ENCODE measurements at regions not wholly inside any gene's neighbourhood (a gene's known extent, or its start where the extent isn't known, plus 50 kb on each side); places are given as distances from the start of the nearest gene placed in this dataset.

DNA sequence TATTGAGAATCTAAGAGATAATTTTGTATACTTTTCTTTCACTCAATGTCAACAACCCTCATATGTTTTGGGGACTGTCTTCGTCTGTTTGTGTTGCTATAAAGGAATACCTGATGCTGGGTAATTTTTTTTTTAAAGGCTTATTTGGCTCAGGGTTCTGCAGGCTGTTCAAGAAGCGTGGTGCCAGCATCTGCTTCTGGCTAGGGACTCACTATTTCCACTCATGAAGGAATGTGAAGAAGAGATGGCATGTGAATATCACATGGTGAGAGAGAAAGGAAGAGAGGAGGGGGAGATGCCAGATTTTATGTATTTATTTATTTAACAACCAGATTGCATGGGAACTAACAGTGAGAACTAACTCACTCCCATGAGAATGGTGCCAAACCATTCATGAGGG, 827.4 kb upstream of the PHF14 start:
- H2AFZ ChIP-seq (ENCODE audit: control insufficient read depth, low read length) = no peak overlapping the region
- dilution Hi-C loops (cut with MboI; ENCODE audit: extremely low pct_ligation_motif_present, low sequenced_read_pairs) = no loop called here

DNA sequence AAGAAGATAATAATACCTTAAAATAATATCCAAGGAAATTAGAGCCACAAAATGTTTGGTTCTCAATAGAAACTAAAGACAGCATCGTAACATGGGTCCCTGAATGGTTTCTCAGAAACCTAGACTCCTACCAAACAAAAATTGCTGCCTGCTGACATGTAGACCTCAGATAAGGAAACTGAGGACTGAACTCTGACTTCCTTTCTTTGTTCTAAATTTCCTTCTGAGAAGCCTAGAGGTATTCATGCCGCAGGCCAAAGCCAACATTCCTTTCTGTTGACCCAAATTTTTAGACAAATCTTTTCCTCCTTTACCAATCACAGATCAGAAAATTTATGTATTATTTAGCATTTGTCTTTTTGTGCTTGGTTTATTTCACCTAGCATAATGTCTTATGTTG, 816.7 kb upstream of the PHF14 start:
- no peaks in the 10 kb centered on the region for H3K36me3 ChIP-seq (ENCODE audit: control insufficient read depth in 2 of 2, extremely low read depth in 1 of 2, insufficient read depth in 2 of 2, low read length in 2 of 2)
- H3K4me2 ChIP-seq (ENCODE audit: control insufficient read depth, extremely low read depth, insufficient read depth, low read depth, low read length) = no peak overlapping the region
- no peak overlapping the region for H3K4me3 ChIP-seq (ENCODE audit: control insufficient read depth in 2 of 3, extremely low read depth in 1 of 3, insufficient read depth in 2 of 3, low read depth in 1 of 3, low read length in 3 of 3)
- no peaks in the 10 kb centered on the region for H3K9me3 ChIP-seq (ENCODE audit: control insufficient read depth, low read depth, low read length)
- TF ChIP-seq, protein P1, sequence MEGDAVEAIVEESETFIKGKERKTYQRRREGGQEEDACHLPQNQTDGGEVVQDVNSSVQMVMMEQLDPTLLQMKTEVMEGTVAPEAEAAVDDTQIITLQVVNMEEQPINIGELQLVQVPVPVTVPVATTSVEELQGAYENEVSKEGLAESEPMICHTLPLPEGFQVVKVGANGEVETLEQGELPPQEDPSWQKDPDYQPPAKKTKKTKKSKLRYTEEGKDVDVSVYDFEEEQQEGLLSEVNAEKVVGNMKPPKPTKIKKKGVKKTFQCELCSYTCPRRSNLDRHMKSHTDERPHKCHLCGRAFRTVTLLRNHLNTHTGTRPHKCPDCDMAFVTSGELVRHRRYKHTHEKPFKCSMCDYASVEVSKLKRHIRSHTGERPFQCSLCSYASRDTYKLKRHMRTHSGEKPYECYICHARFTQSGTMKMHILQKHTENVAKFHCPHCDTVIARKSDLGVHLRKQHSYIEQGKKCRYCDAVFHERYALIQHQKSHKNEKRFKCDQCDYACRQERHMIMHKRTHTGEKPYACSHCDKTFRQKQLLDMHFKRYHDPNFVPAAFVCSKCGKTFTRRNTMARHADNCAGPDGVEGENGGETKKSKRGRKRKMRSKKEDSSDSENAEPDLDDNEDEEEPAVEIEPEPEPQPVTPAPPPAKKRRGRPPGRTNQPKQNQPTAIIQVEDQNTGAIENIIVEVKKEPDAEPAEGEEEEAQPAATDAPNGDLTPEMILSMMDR (optimal IDR thresholded peaks at IDR 0.05 in 1 of 3, IDR thresholded peaks at IDR 0.05 in 1 of 3, conservative IDR thresholded peaks at IDR 0.05 in 1 of 3; ENCODE audit: extremely low read depth in 1 of 3, insufficient read depth in 2 of 3, low read length in 3 of 3) = no peak
- no peak for TF ChIP-seq EZH2 (IDR thresholded peaks at IDR 0.05; ENCODE audit: low read length)
- no peaks in the 10 kb centered on the region for H3K9me1 ChIP-seq (ENCODE audit: control insufficient read depth, extremely low read depth, insufficient read depth, low read length)
- H4K20me1 ChIP-seq (ENCODE audit: control insufficient read depth, extremely low read depth, insufficient read depth, low read length) = no peaks in the 10 kb centered on the region
- H2AFZ ChIP-seq (ENCODE audit: control insufficient read depth, low read length) = no peak overlapping the region
- no peaks in the 10 kb centered on the region for H3K79me2 ChIP-seq (ENCODE audit: control insufficient read depth, insufficient read depth, low read length)
- FAIRE-seq (no peak), DNase-seq (ENCODE audit: low read depth, low spot score) (no peak)
- H3K27me3 ChIP-seq (ENCODE audit: control insufficient read depth, extremely low read depth, insufficient read depth, low read length) = no peaks in the 10 kb centered on the region
- no peak overlapping the region for H3K9ac ChIP-seq (ENCODE audit: control insufficient read depth, extremely low read depth, insufficient read depth, low read length)
- dilution Hi-C loops (cut with MboI; ENCODE audit: extremely low pct_ligation_motif_present, low sequenced_read_pairs) = no loop called here
- no peaks in the 10 kb centered on the region for H3K4me1 ChIP-seq (ENCODE audit: control insufficient read depth, extremely low read depth, insufficient read depth, low read length)
- no peak overlapping the region for H3K27ac ChIP-seq (ENCODE audit: control insufficient read depth, insufficient read depth, low read length)

More for the DNA sequence above, 827.4 kb upstream of the PHF14 start:
- no peaks in the 10 kb centered on the region for H3K4me1 ChIP-seq (ENCODE audit: control insufficient read depth, extremely low read depth, insufficient read depth, low read length)
- no peak for TF ChIP-seq EZH2 (IDR thresholded peaks at IDR 0.05; ENCODE audit: low read length)
- TF ChIP-seq, protein P1 (optimal IDR thresholded peaks at IDR 0.05 in 1 of 3, IDR thresholded peaks at IDR 0.05 in 1 of 3, conservative IDR thresholded peaks at IDR 0.05 in 1 of 3; ENCODE audit: extremely low read depth in 1 of 3, insufficient read depth in 2 of 3, low read length in 3 of 3) = no peak
- no peak overlapping the region for H3K27ac ChIP-seq (ENCODE audit: control insufficient read depth, insufficient read depth, low read length)
- no peaks in the 10 kb centered on the region for H4K20me1 ChIP-seq (ENCODE audit: control insufficient read depth, extremely low read depth, insufficient read depth, low read length)
- no peak overlapping the region for H3K4me3 ChIP-seq (ENCODE audit: control insufficient read depth in 2 of 3, extremely low read depth in 1 of 3, insufficient read depth in 2 of 3, low read depth in 1 of 3, low read length in 3 of 3)
- H3K9me3 ChIP-seq (ENCODE audit: control insufficient read depth, low read depth, low read length) = no peaks in the 10 kb centered on the region
- no peaks in the 10 kb centered on the region for H3K36me3 ChIP-seq (ENCODE audit: control insufficient read depth in 2 of 2, extremely low read depth in 1 of 2, insufficient read depth in 2 of 2, low read length in 2 of 2)
- H3K9ac ChIP-seq (ENCODE audit: control insufficient read depth, extremely low read depth, insufficient read depth, low read length) = no peak overlapping the region
- H3K9me1 ChIP-seq (ENCODE audit: control insufficient read depth, extremely low read depth, insufficient read depth, low read length) = no peaks in the 10 kb centered on the region
- H3K79me2 ChIP-seq (ENCODE audit: control insufficient read depth, insufficient read depth, low read length) = no peaks in the 10 kb centered on the region
- H3K4me2 ChIP-seq (ENCODE audit: control insufficient read depth, extremely low read depth, insufficient read depth, low read depth, low read length) = no peak overlapping the region
- FAIRE-seq (no peak), DNase-seq (ENCODE audit: low read depth, low spot score) (no peak)
- no peaks in the 10 kb centered on the region for H3K27me3 ChIP-seq (ENCODE audit: control insufficient read depth, extremely low read depth, insufficient read depth, low read length)

Measured in keratinocyte (primary cell).